ENCODE measurements at regions not wholly inside any gene's neighbourhood (a gene's known extent, or its start where the extent isn't known, plus 50 kb on each side); places are given as distances from the start of the nearest gene placed in this dataset.

DNA sequence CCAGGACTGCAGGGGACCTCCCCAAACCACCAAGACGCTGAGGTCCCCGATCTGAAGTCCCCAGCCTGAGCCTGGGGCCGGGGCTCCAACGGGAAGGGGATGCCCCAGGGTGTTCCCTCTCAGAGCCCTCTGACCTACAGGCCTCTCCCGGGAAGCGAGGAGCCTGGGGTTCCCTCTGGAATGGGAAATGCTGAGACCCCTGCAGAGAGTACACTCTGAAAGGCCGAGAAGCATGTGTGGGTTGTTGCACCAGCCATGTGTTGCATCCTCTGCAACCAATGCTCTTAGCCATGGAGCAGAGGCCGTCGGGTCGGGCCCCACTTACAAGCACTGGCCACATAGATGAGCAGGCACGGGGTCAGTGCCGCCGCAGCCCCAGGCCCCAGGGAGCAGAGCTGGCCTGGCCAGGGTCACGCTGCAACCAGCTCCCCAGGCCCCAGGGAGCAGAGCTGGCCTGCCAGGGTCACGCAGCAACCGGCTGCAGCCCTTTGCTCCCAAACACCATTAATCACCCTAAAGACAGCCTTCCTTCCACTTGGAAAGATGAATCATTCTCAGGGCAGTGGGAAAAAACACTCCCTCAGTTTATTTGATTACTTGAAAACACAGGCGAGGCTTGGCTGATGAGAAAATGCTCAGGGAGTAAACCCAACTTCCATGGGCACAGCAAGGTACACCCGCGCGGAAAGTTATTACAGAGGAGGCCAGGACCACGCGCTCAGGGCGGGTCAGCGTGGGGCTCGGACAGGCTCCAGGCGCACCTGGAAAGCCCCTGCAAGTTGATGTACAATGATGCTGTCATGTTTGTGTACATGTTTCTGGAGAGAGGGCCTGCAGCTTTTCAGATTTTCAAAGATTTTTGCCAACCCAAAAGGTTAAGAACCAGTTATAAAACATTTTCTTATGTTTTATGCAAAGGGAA is 78.0 kb upstream of the AFDN start:
- TF ChIP-seq, protein P1, sequence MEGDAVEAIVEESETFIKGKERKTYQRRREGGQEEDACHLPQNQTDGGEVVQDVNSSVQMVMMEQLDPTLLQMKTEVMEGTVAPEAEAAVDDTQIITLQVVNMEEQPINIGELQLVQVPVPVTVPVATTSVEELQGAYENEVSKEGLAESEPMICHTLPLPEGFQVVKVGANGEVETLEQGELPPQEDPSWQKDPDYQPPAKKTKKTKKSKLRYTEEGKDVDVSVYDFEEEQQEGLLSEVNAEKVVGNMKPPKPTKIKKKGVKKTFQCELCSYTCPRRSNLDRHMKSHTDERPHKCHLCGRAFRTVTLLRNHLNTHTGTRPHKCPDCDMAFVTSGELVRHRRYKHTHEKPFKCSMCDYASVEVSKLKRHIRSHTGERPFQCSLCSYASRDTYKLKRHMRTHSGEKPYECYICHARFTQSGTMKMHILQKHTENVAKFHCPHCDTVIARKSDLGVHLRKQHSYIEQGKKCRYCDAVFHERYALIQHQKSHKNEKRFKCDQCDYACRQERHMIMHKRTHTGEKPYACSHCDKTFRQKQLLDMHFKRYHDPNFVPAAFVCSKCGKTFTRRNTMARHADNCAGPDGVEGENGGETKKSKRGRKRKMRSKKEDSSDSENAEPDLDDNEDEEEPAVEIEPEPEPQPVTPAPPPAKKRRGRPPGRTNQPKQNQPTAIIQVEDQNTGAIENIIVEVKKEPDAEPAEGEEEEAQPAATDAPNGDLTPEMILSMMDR (IDR thresholded peaks at IDR 0.05), result no peak
- TF ChIP-seq FOXS1 (CRISPR knock-in tag; IDR thresholded peaks at IDR 0.05) (no peak), GATA3 (IDR thresholded peaks at IDR 0.05; ENCODE audit: borderline replicate concordance) (no peak), CHD4 (IDR thresholded peaks at IDR 0.05; ENCODE audit: borderline replicate concordance) (no peak), POLR2AphosphoS2 (conservative IDR thresholded peaks at IDR 0.05; ENCODE audit: low read length) (no peak), POLR2A (IDR thresholded peaks at IDR 0.05; ENCODE audit: low read length) (no peak), EP300 (IDR thresholded peaks at IDR 0.05) (no peak)
